GM12865 (cell line): ENCODE measurements at regions not wholly inside any gene's neighbourhood (a gene's known extent, or its start where the extent isn't known, plus 50 kb on each side); places are given as distances from the start of the nearest gene placed in this dataset.

ENCODE experiments used
- DNase-seq: peaks from one replicate; pipeline ENCODE4 v3.0.0; 2010; ENCODE audit warnings: low read depth
- H3K4me3 ChIP-seq: 2 replicates; pipeline ENCODE4 v1.5.1; 2011; ENCODE audit warnings: mild to moderate bottlenecking, low read depth, low read length, control low read depth
- CTCF ChIP-seq: IDR thresholded peaks from 2 replicates; pipeline ENCODE4 v1.5.1; 2011; ENCODE audit warnings: low read length, control low read depth, low read depth, inconsistent platforms; ENCODE audit not compliant: insufficient read depth; ENCODE audit errors: missing control alignments

- TF ChIP-seq CTCF: no peak
- no peak for DNase-seq
- H3K4me3 ChIP-seq: no peak overlapping the region
Observed at GRCh38 chr18:8936619-8937018, 165.9 kb upstream of the NDUFV2 start.

GRCh38 chr18:8937160-8938094, 165.1 kb upstream of the NDUFV2 start:
- DNase-seq: no peak
- no peak overlapping the region for H3K4me3 ChIP-seq
- TF ChIP-seq CTCF: no peak

- DNase-seq: no peak
- TF ChIP-seq CTCF: no peak
- no peak overlapping the region for H3K4me3 ChIP-seq
Observed at GRCh38 chr18:8938817-8939216, 163.7 kb upstream of the NDUFV2 start.

- no peak overlapping the region for H3K4me3 ChIP-seq
- no peak for DNase-seq
- no peak for TF ChIP-seq CTCF
Observed at GRCh38 chr18:8942021-8942908, 160.2 kb upstream of the NDUFV2 start.

- no peak overlapping the region for H3K4me3 ChIP-seq
- DNase-seq: no peak
- no peak for TF ChIP-seq CTCF
Observed at GRCh38 chr18:8942909-8943545, 159.5 kb upstream of the NDUFV2 start.

GRCh38 chr18:8943900-8944870, 158.3 kb upstream of the NDUFV2 start:
- TF ChIP-seq CTCF: no peak
- H3K4me3 ChIP-seq: no peak overlapping the region
- DNase-seq: no peak
